MCF 10A (cell line): ENCODE measurements at regions not wholly inside any gene's neighbourhood (a gene's known extent, or its start where the extent isn't known, plus 50 kb on each side); places are given as distances from the start of the nearest gene placed in this dataset.

Experiments used
- BruUV-seq: library from RNA; stranded (reverse); fragments of 400-500 nt; replicated peaks from 2 replicates; lab custom pipeline; 2021; lab: Mats Ljungman, UMichigan
- CTCF ChIA-PET: fragments of 300-600 bp; sonication (Branson Sonifier 250); formaldehyde crosslinking; extraction: SDS; loops from one replicate; lab custom pipeline; 2021; ENCODE audit warnings: antibody characterized with exemption, inconsistent platforms; lab: Yijun Ruan, JAX
- POLR2A ChIA-PET: fragments of 300-600, 350-650 bp; sonication (Branson Sonifier 250); formaldehyde crosslinking; extraction: SDS; loops from one replicate; lab custom pipeline; 2020; ENCODE audit warnings: antibody characterized with exemption, inconsistent platforms; lab: Yijun Ruan, JAX
- DNase-seq: peaks from one replicate; pipeline ENCODE4 v3.0.0-alpha.2; 2018; ENCODE audit not compliant: unreplicated experiment
- H3K27ac Mint-ChIP-seq: one replicate; pipeline ENCODE4 v1.8.0; 2022; ENCODE audit warnings: mild to moderate bottlenecking, low read depth, mixed read lengths; ENCODE audit not compliant: unreplicated experiment
- H3K27me3 Mint-ChIP-seq: one replicate; pipeline ENCODE4 v1.8.0; 2022; ENCODE audit warnings: mixed read lengths; ENCODE audit not compliant: insufficient read depth, unreplicated experiment
- H3K36me3 Mint-ChIP-seq: one replicate; pipeline ENCODE4 v1.8.0; 2022; ENCODE audit warnings: mild to moderate bottlenecking, moderate library complexity, mixed read lengths; ENCODE audit not compliant: insufficient read depth, unreplicated experiment
- H3K4me1 Mint-ChIP-seq: one replicate; pipeline ENCODE4 v1.8.0; 2022; ENCODE audit warnings: mixed read lengths; ENCODE audit not compliant: insufficient read depth, unreplicated experiment
- H3K4me3 Mint-ChIP-seq: one replicate; pipeline ENCODE4 v1.8.0; 2022; ENCODE audit warnings: mild to moderate bottlenecking, moderate library complexity, mixed read lengths; ENCODE audit not compliant: unreplicated experiment
- H3K9me3 Mint-ChIP-seq: one replicate; pipeline ENCODE4 v1.8.0; 2022; ENCODE audit warnings: mixed read lengths; ENCODE audit not compliant: unreplicated experiment
- intact Hi-C: fragments of 100-400 bp; cut with micrococcal nuclease; formaldehyde crosslinking; loops from 2 replicates; pipeline ENCODE4 v1.14.1; 2022
- TF ChIP-seq, protein P1 (sequence below): fragments of 200-600 bp; IDR thresholded peaks from one replicate; pipeline ENCODE4 v1.8.0; 2022; ENCODE audit warnings: antibody characterized with exemption, mild to moderate bottlenecking; ENCODE audit not compliant: unreplicated experiment

DNA sequence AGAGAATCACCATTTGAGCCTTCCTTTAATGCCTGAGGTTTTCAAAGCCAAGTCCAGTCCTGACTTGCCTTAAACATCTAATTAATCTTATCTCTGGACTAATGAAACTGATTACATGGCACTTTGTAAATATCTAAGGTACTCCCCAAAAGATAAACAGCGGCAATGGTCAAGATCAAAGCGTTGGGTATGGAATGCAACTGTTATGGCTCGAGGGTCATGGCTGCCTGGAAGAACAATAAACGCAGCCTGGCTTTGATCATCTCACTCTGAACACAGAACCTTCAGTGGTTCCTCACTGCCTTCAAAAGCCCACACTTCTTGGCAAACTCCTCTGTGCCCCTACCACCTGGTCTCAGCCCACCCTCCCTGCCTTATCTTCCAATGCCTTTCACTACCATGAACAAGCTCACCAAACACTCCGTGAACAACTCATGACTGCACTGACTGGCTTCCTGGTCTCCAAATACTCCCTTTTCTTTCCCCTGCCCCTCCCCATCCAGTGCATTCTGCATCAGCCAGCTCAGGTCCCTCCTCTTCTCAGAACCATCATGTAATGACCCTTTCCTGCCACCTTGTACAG lies 150.2 kb upstream of the NFE2L3 start:
- DNase-seq = no peak
- TF ChIP-seq, protein P1, sequence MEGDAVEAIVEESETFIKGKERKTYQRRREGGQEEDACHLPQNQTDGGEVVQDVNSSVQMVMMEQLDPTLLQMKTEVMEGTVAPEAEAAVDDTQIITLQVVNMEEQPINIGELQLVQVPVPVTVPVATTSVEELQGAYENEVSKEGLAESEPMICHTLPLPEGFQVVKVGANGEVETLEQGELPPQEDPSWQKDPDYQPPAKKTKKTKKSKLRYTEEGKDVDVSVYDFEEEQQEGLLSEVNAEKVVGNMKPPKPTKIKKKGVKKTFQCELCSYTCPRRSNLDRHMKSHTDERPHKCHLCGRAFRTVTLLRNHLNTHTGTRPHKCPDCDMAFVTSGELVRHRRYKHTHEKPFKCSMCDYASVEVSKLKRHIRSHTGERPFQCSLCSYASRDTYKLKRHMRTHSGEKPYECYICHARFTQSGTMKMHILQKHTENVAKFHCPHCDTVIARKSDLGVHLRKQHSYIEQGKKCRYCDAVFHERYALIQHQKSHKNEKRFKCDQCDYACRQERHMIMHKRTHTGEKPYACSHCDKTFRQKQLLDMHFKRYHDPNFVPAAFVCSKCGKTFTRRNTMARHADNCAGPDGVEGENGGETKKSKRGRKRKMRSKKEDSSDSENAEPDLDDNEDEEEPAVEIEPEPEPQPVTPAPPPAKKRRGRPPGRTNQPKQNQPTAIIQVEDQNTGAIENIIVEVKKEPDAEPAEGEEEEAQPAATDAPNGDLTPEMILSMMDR = no peak
- POLR2A ChIA-PET = interaction anchor here (0.6 kb wide), 1 partner anchor 131 kb away, joined by 4 read pairs; no protein-coding TSS in a partner anchor
- Mint-ChIP-seq H3K36me3 (peaks cover 6% of the 10 kb centered on the region), H3K27ac (no peak overlapping the region), H3K27me3 (no peaks in the 10 kb centered on the region), H3K4me3 (no peak overlapping the region), H3K4me1 (no peaks in the 10 kb centered on the region), H3K9me3 (no peaks in the 10 kb centered on the region)
- intact Hi-C loops = no loop called here
- CTCF ChIA-PET = interaction anchor here (1.7 kb wide), 1 partner anchor 109 kb away, joined by 4 read pairs; no protein-coding TSS in a partner anchor
- BruUV-seq = no TSS peak

GRCh38 chr7:26005683-26006410 lies 146.2 kb upstream of the NFE2L3 start:
- H3K36me3 Mint-ChIP-seq = peaks cover 6% of the 10 kb centered on the region
- H3K27me3 Mint-ChIP-seq = peaks cover 11% of the 10 kb centered on the region
- no peaks in the 10 kb centered on the region for H3K4me1 Mint-ChIP-seq
- ChIA-PET CTCF (no interaction called here), POLR2A (interaction anchor here (0.9 kb wide), 1 partner anchor 54 kb away, joined by 3 read pairs; no protein-coding TSS in a partner anchor)
- H3K4me3 Mint-ChIP-seq = no peak overlapping the region
- intact Hi-C loops = no loop called here
- TF ChIP-seq, protein P1 = no peak
- no peaks in the 10 kb centered on the region for H3K9me3 Mint-ChIP-seq
- no TSS peak for BruUV-seq
- no peak overlapping the region for H3K27ac Mint-ChIP-seq
- DNase-seq = no peak

DNA sequence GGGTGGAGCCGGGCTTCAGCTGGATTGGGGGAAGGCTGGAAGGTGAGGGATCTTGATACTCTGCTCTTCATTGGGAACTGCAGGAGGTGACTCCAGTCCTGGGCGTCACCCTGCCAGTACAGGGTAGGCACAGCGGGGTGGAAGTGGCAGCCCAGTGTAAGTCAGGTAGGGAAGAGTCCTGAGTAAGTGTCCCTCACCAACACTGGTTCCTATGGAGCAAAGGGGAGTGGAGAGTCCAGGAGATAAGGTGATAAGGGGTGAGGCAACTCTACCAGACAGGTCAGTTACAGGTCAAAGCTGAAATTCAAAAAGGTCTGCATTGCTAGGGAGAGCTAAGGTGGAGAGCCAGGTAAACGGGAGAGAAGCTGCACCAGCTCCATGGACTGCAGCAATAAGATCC lies 145.6 kb upstream of the NFE2L3 start:
- no peak for DNase-seq
- no TSS peak for BruUV-seq
- Mint-ChIP-seq H3K4me3 (no peak overlapping the region), H3K27ac (no peak overlapping the region), H3K27me3 (peaks cover 11% of the 10 kb centered on the region), H3K9me3 (no peaks in the 10 kb centered on the region), H3K4me1 (no peaks in the 10 kb centered on the region), H3K36me3 (peaks cover 6% of the 10 kb centered on the region)
- CTCF ChIA-PET = interaction anchor here (0.8 kb wide), 1 partner anchor 359 kb away, joined by 4 read pairs; no protein-coding TSS in a partner anchor
- TF ChIP-seq, protein P1 = no peak
- intact Hi-C loops = no loop called here
- POLR2A ChIA-PET = interaction anchor here (0.9 kb wide), 1 partner anchor 55 kb away, joined by 3 read pairs; no protein-coding TSS in a partner anchor

- Mint-ChIP-seq H3K27ac (no peak overlapping the region), H3K4me3 (no peak overlapping the region), H3K36me3 (peaks cover 6% of the 10 kb centered on the region), H3K27me3 (peaks cover 11% of the 10 kb centered on the region), H3K4me1 (no peaks in the 10 kb centered on the region), H3K9me3 (no peaks in the 10 kb centered on the region)
- intact Hi-C loops = no loop called here
- no peak for DNase-seq
- POLR2A ChIA-PET = no interaction called here
- TF ChIP-seq, protein P1 = no peak
- CTCF ChIA-PET = no interaction called here
- no TSS peak for BruUV-seq
Measured at GRCh38 chr7:26007510-26007909, 144.5 kb upstream of the NFE2L3 start.
